SK-N-SH (cell line): ENCODE measurements at regions not wholly inside any gene's neighbourhood (a gene's known extent, or its start where the extent isn't known, plus 50 kb on each side); places are given as distances from the start of the nearest gene placed in this dataset.

Experiments
- CTCF ChIA-PET: fragments of 300-600, 350-600 bp; formaldehyde crosslinking; extraction: SDS; loops from one replicate; lab custom pipeline; 2021; lab: Yijun Ruan, JAX
- POLR2A ChIA-PET: fragments of 350-600 bp; sonication (Branson Sonifier 250); formaldehyde crosslinking; extraction: SDS; loops from one replicate; lab custom pipeline; 2020; ENCODE audit warnings: antibody characterized with exemption, inconsistent platforms; lab: Yijun Ruan, JAX
- DNase-seq: peaks from one replicate; pipeline ENCODE4 v3.0.0; 2012
- H2AFZ ChIP-seq: fragments of 200-600 bp; sonication (generic); 2 replicates; pipeline ENCODE4 v1.8.1; 2016; ENCODE audit warnings: antibody characterized with exemption, mild to moderate bottlenecking, low read depth
- H3F3A ChIP-seq: fragments of 200-600 bp; sonication (generic); replicated peaks from 2 replicates; pipeline ENCODE3; 2016; ENCODE audit warnings: antibody characterized with exemption, mild to moderate bottlenecking; ENCODE audit not compliant: insufficient read depth
- H3K27ac ChIP-seq, 2 experiments: fragments of 200-500 bp in 1 of 2; fragments of 200-600 bp in 1 of 2; sonication (Bioruptor generic) in 1 of 2; sonication (generic), shearing (Covaris generic) in 1 of 2; 2 replicates each; pipeline versions ENCODE4 v1.5.1 to v1.6.1; 2014 to 2016; ENCODE audit warnings: low read depth in 2 of 2, inconsistent platforms in 1 of 2, low read length in 1 of 2, mild to moderate bottlenecking in 1 of 2, mixed read lengths in 1 of 2
- H3K27me3 ChIP-seq: fragments of 200-600 bp; sonication (generic), shearing (Covaris generic); 2 replicates; pipeline ENCODE4 v1.6.1; 2016; ENCODE audit warnings: mixed run types; ENCODE audit not compliant: insufficient read depth
- H3K36me3 ChIP-seq, 2 experiments: fragments of 200-500 bp in 1 of 2; fragments of 200-600 bp in 1 of 2; sonication (Bioruptor generic) in 1 of 2; sonication (generic) in 1 of 2; replicated peaks in 1 of 2; 2 replicates each; pipeline versions ENCODE3 to v1.5.1; 2014 to 2016; ENCODE audit warnings: low read length in 1 of 2, mild to moderate bottlenecking in 1 of 2; ENCODE audit not compliant: insufficient read depth in 2 of 2, control insufficient read depth in 1 of 2
- H3K4me1 ChIP-seq, 2 experiments: fragments of 200-500 bp in 1 of 2; fragments of 200-600 bp in 1 of 2; sonication (Bioruptor generic) in 1 of 2; sonication (generic), shearing (Covaris generic) in 1 of 2; 2 replicates each; pipeline versions ENCODE4 v1.5.1 to v1.6.1; 2014 to 2016; ENCODE audit warnings: low read depth in 1 of 2, low read length in 1 of 2, mixed run types in 1 of 2; ENCODE audit not compliant: insufficient read depth in 2 of 2, control insufficient read depth in 1 of 2
- H3K4me2 ChIP-seq: fragments of 200-600 bp; sonication (generic), shearing (Covaris generic); 2 replicates; pipeline ENCODE4 v1.6.1; 2017; ENCODE audit warnings: mixed run types
- H3K4me3 ChIP-seq, 2 experiments: fragments of 200-500 bp in 1 of 2; fragments of 200-600 bp in 1 of 2; sonication (Bioruptor generic) in 1 of 2; sonication (generic), shearing (Covaris generic) in 1 of 2; 2 replicates each; pipeline versions ENCODE4 v1.5.1 to v1.8.1; 2014 to 2016; ENCODE audit warnings: low read depth in 2 of 2, inconsistent platforms in 1 of 2, low read length in 1 of 2, mild to moderate bottlenecking in 1 of 2, mixed read lengths in 1 of 2, moderate library complexity in 1 of 2
- H3K79me2 ChIP-seq: fragments of 200-600 bp; sonication (generic); 2 replicates; pipeline ENCODE4 v1.8.1; 2017; ENCODE audit warnings: mild to moderate bottlenecking; ENCODE audit not compliant: insufficient read depth
- H3K9ac ChIP-seq: fragments of 200-600 bp; sonication (generic); 2 replicates; pipeline ENCODE4 v1.6.1; 2017; ENCODE audit warnings: mixed run types
- H3K9me2 ChIP-seq: fragments of 200-600 bp; sonication (generic); 2 replicates; pipeline ENCODE4 v1.6.1; 2017; ENCODE audit warnings: mixed run types
- H3K9me3 ChIP-seq: fragments of 200-600 bp; sonication (generic); 2 replicates; pipeline ENCODE4 v1.6.1; 2017; ENCODE audit warnings: mixed run types, mild to moderate bottlenecking, moderate library complexity
- H4K20me1 ChIP-seq: fragments of 200-600 bp; sonication (generic); 2 replicates; pipeline ENCODE4 v1.6.1; 2017; ENCODE audit warnings: mild to moderate bottlenecking, mixed run types; ENCODE audit not compliant: insufficient read depth
- ELF1 ChIP-seq: IDR thresholded peaks from 2 replicates; pipeline ENCODE4 v1.4.0; 2012
- EZH2phosphoT487 ChIP-seq: fragments of 200-600 bp; sonication (generic); IDR thresholded peaks from 2 replicates; pipeline ENCODE4 v1.6.1; 2017; ENCODE audit warnings: low read depth, mixed run types, mild to moderate bottlenecking, antibody characterized with exemption, moderate library complexity, borderline replicate concordance
- FOSL2 ChIP-seq: IDR thresholded peaks from 2 replicates; pipeline ENCODE4 v1.4.0; 2012; ENCODE audit warnings: low read depth, mild to moderate bottlenecking, moderate library complexity, borderline replicate concordance
- FOXJ3 ChIP-seq: sonication (generic); formaldehyde crosslinking; IDR thresholded peaks from 2 replicates; pipeline ENCODE4 v1.5.1; 2020; ENCODE audit warnings: mild to moderate bottlenecking, missing genetic modification reagents
- JUND ChIP-seq: IDR thresholded peaks from 2 replicates; pipeline ENCODE4 v1.4.0; 2012
- MXI1 ChIP-seq: IDR thresholded peaks from 2 replicates; pipeline ENCODE4 v1.6.1; 2012; ENCODE audit warnings: mild to moderate bottlenecking, low read depth, low read length, improper control_type of control experiment
- NFIC ChIP-seq: IDR thresholded peaks from 2 replicates; pipeline ENCODE4 v1.4.0; 2012; ENCODE audit warnings: borderline replicate concordance
- PBX3 ChIP-seq: IDR thresholded peaks from 2 replicates; pipeline ENCODE4; 2012
- POLR2AphosphoS5 ChIP-seq: IDR thresholded peaks from 2 replicates; pipeline ENCODE4 v1.6.1; 2012; ENCODE audit warnings: low read depth, low read length
- RFX5 ChIP-seq: IDR thresholded peaks from 2 replicates; pipeline ENCODE4 v1.6.1; 2012; ENCODE audit warnings: mild to moderate bottlenecking, improper control_type of control experiment, low read length
- RXRA ChIP-seq: IDR thresholded peaks from 2 replicates; pipeline ENCODE4 v1.4.0; 2012; ENCODE audit warnings: low read depth, mild to moderate bottlenecking, borderline replicate concordance
- SIN3A ChIP-seq: IDR thresholded peaks from 2 replicates; pipeline ENCODE4 v1.6.1; 2012; ENCODE audit warnings: low read depth, mild to moderate bottlenecking, low read length, moderate library complexity, borderline replicate concordance
- TCF12 ChIP-seq: IDR thresholded peaks from 2 replicates; pipeline ENCODE4 v1.4.0; 2012
- USF1 ChIP-seq: IDR thresholded peaks from 2 replicates; pipeline ENCODE4 v1.4.0; 2012; ENCODE audit warnings: low read depth, borderline replicate concordance
- USF2 ChIP-seq: fragments of 150-350 bp; IDR thresholded peaks from 2 replicates; pipeline ENCODE4 v1.6.1; 2017; ENCODE audit warnings: antibody characterized with exemption, low read length, low read depth, borderline replicate concordance
- YY1 ChIP-seq: IDR thresholded peaks from 2 replicates; pipeline ENCODE4 v1.4.0; 2012; ENCODE audit warnings: low read depth, mild to moderate bottlenecking
- WGBS: methylation state at CpG from one replicate; pipeline ENCODE4 v1.1.6; 2017; ENCODE audit warnings: low lambda C conversion rate; 5-methylcytosine and 5-hydroxymethylcytosine counted together
- TF ChIP-seq, protein P1 (sequence below): IDR thresholded peaks from 2 replicates; pipeline ENCODE4 v1.4.0; 2012; ENCODE audit warnings: low read depth

- Histone ChIP-seq H3K9me3 (no peaks in the 10 kb centered on the region), H3K27me3 (no peaks in the 10 kb centered on the region), H3K9me2 (no peaks in the 10 kb centered on the region), H2AFZ (no peak overlapping the region), H4K20me1 (no peaks in the 10 kb centered on the region), H3K27ac (no peak overlapping the region), H3K36me3 (no peaks in the 10 kb centered on the region), H3F3A (no peaks in the 10 kb centered on the region), H3K4me3 (no peak overlapping the region), H3K79me2 (no peaks in the 10 kb centered on the region), H3K9ac (no peak overlapping the region), H3K4me1 (peaks cover 0 to 13% of the 10 kb centered on the region in 2 experiments; a peak in 1 of 4 replicates), H3K4me2 (no peak overlapping the region)
- no peak for DNase-seq
- no peak for TF ChIP-seq RXRA
- POLR2A ChIA-PET, result no interaction called here
- 8% methylated on average over 8 of the region's 9 CpGs for WGBS
- CTCF ChIA-PET, result interaction anchor here (1.5 kb wide), 1 partner anchor 48 kb away, joined by 4 read pairs; no protein-coding TSS in a partner anchor
These were observed 504.6 kb upstream of the B3GAT1 start for GRCh38 chr11:134916421-134917213.

DNA sequence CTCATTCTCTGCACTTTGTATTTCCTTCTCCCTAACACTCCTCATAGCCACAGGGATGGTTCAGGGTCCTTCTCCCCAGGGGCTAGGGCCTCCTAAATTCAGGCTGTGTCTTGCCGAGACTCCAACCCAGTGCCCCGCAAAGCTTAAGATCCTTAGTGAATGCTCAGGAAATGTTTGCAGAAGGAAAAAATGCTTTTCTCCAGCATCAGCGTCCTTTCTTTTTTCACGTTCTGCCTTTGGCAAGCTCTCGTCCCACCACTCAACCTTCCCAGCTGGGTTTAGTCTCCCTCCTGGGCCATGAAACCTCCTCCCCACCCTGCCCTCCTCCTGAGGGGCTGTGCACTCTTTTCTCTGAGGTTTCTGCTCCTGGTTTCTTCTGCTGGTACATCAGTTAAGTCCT lies 503.8 kb upstream of the B3GAT1 start:
- no peak for DNase-seq
- Histone ChIP-seq H2AFZ (no peak overlapping the region), H3F3A (no peaks in the 10 kb centered on the region), H3K79me2 (no peaks in the 10 kb centered on the region), H3K9me2 (no peaks in the 10 kb centered on the region), H3K27me3 (no peaks in the 10 kb centered on the region), H3K4me1 (peaks cover 0 to 20% of the 10 kb centered on the region in 2 experiments; a peak in 2 of 4 replicates), H3K4me3 (no peak overlapping the region), H3K9ac (no peak overlapping the region), H3K27ac (no peak overlapping the region), H3K36me3 (no peaks in the 10 kb centered on the region), H4K20me1 (no peaks in the 10 kb centered on the region), H3K9me3 (no peaks in the 10 kb centered on the region; the same call in 1 of the 2 replicates), H3K4me2 (no peak overlapping the region)
- CTCF ChIA-PET, result interaction anchor here (0.8 to 1.7 kb wide), 2 partner anchors 10 to 49 kb away, joined by 3 to 4 read pairs; no protein-coding TSS in a partner anchor
- WGBS, result 67% methylated on average over 5 of the region's 5 CpGs
- POLR2A ChIA-PET, result no interaction called here
- no peak for TF ChIP-seq RFX5
- no peak for TF ChIP-seq JUND
- no peak for TF ChIP-seq FOXJ3 (CRISPR knock-in tag)
- TF ChIP-seq PBX3, result no peak
- TF ChIP-seq EZH2phosphoT487, result no peak
- TF ChIP-seq SIN3A, result no peak
- TF ChIP-seq MXI1, result no peak
- no peak for TF ChIP-seq YY1
- no peak for TF ChIP-seq TCF12
- no peak for TF ChIP-seq USF1
- TF ChIP-seq, protein P1, sequence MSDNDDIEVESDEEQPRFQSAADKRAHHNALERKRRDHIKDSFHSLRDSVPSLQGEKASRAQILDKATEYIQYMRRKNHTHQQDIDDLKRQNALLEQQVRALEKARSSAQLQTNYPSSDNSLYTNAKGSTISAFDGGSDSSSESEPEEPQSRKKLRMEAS, result no peak
- TF ChIP-seq NFIC, result no peak
- TF ChIP-seq ELF1, result no peak
- no peak for TF ChIP-seq USF2
- TF ChIP-seq POLR2AphosphoS5, result no peak
- no peak for TF ChIP-seq FOSL2
